ENCODE measurements at regions not wholly inside any gene's neighbourhood (a gene's known extent, or its start where the extent isn't known, plus 50 kb on each side); places are given as distances from the start of the nearest gene placed in this dataset.

DNA sequence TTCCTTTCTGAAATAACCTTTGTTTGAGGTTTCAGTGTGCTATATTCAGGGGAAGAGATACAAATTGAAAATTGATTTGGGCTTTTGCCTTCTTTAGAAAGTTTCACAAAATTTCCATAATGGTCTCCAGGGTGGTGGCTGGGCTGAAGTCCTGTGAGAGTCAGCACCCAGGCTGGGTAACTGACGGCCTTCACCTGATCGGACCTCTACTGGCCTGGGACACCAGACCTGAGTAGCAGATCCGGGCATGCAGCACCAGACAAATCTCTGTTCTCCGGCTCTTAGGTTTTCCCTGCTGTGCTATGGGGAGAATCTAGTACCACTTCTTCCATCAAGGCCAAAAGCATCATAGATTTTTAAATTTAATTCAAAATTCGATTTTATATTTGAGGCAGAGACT is 133.0 kb upstream of the LMCD1 start:
- TF ChIP-seq CTCF (IDR thresholded peaks at IDR 0.05) (no peak), EP300 (IDR thresholded peaks at IDR 0.05) (no peak)

Measured in upper lobe of left lung (tissue), 4 donors.